ENCODE measurements at regions not wholly inside any gene's neighbourhood (a gene's known extent, or its start where the extent isn't known, plus 50 kb on each side); places are given as distances from the start of the nearest gene placed in this dataset.

GRCh38 chr1:219316066-219316465 is 142.4 kb downstream of the LYPLAL1 start:
- DNase-seq (ENCODE audit: low spot score): no peak

GRCh38 chr1:219313961-219314360 is 140.3 kb downstream of the LYPLAL1 start:
- DNase-seq (ENCODE audit: low spot score): no peak

DNA sequence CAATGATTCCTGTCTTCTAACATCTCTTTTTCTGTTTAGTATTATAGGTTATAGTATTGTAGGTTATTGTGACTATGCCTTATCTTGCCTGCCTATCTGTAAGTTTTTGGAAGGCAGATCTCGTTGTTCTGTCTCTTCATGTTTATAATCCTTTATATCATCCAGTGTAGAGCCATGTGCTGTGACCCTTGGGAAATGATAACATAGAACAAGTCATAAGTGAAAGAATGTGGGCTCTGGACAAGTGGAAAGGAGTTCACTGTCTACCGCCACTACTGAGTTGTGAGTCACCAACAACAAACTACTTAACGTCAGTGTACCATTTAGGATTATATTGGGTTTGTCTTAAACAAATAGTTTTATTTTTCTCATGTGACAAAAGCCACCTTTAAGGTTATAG is 139.3 kb downstream of the LYPLAL1 start:
- DNase-seq (ENCODE audit: low spot score): no peak

- no peak for DNase-seq (ENCODE audit: low spot score)
These were observed 136.6 kb downstream of the LYPLAL1 start for GRCh38 chr1:219310181-219310728.

DNA sequence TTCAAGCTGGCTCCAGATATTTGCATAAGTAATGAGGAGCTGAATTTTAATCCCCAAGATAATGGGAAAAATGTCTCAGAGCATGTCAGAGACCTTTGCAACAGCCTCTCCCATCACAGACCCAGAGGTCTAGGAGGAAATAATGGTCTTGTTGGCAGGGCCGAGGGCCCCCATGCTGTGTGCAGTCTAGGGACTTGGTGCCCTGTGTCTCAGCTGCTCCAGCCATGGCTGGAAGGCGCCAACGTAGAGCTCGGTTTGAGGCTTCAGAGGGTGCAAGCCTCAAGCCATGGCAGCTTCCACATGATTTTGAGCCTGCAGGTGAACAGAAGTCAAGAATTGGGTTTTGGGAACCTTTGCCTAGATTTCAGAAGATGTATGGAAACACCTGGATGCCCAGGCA is 134.7 kb downstream of the LYPLAL1 start:
- DNase-seq (ENCODE audit: low spot score): no peak

- no peak for DNase-seq (ENCODE audit: low spot score)
These were observed 130.8 kb downstream of the LYPLAL1 start for GRCh38 chr1:219304227-219305226.

DNA sequence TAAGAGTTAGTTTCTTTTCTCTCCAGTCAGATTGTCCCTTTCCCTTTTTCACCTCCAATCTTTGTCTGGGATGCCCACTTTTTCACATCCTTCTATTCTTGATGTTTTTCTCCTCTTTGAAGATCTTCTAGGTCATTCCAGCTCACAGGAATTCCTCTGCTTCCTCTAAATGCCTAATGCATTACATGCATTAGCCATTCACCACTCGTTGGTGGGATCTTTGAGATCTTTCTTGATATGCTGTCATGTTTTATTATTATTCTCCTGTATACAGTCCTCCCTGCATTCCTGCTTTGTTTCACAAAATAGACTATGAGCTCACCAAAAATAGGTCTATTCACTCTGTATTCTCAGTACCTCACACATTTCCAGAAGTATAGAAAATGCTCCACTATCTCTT is 129.0 kb downstream of the LYPLAL1 start:
- no peak for DNase-seq (ENCODE audit: low spot score)

DNA sequence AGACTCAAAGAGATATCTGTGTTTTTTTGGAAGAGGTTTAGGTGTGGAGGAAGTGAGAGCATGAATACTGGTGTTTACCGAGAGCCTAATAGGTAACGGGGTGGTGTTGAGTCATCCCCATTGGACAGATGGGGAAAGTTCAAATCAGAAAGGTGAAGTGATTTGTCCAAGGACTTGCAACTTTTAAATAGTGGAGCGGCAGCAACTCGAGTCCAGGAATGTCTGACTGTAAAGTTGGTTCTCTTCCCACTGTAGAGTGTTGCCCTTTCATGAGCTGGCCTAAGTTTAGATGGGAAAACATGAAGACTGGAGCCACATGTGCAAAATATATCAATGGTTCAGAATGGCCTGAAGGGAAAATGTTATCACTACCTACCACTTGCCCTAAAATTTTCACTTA is 125.7 kb downstream of the LYPLAL1 start:
- DNase-seq (ENCODE audit: low spot score): no peak

GRCh38 chr1:219298571-219299148 is 125.0 kb downstream of the LYPLAL1 start:
- no peak for DNase-seq (ENCODE audit: low spot score)

GRCh38 chr1:219296430-219297355 is 123.0 kb downstream of the LYPLAL1 start:
- DNase-seq (ENCODE audit: low spot score): no peak

DNA sequence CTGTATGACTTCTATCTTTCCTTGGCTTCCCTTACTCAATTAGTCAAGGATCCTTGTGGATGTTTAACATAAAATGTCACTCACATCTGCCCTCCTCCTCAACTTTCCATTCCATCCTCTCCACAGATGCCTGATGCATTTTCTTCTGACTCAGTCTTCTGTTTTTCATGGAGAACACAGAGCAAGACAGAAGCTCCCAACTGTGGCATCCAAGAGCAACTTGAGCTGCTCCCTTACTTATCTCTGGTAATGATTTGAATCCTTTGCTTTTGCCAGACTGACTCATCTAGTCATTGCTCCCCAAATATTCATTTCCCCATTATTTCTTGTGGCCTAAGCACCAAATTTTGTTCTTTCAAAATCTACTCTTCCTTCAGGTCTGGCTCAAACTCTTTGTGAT is 120.6 kb downstream of the LYPLAL1 start:
- DNase-seq (ENCODE audit: low spot score): no peak

DNA sequence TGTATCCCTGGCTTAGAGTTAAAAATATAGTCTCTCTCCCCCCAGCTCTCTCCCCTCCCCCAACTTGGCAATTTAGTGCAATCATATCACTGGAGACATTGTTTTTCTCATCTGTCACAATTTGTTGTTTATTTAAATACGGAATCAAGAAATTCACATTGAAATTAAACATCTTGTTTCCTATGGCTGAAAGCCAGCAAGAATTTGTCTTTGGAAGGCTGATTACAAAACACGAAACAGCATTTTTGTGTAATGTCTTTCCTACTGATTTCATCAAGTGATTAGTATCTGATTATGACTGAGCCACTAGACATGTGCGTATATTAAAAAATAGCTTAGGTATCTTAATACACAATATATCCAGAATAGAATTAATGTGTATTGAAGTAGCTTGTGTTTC is 119.7 kb downstream of the LYPLAL1 start:
- DNase-seq (ENCODE audit: low spot score): no peak

GRCh38 chr1:219292999-219293398 is 119.3 kb downstream of the LYPLAL1 start:
- DNase-seq (ENCODE audit: low spot score): no peak

GRCh38 chr1:219292341-219292740 is 118.7 kb downstream of the LYPLAL1 start:
- no peak for DNase-seq (ENCODE audit: low spot score)

- no peak for DNase-seq (ENCODE audit: low spot score)
These were observed 115.5 kb downstream of the LYPLAL1 start for GRCh38 chr1:219289171-219289570.

DNA sequence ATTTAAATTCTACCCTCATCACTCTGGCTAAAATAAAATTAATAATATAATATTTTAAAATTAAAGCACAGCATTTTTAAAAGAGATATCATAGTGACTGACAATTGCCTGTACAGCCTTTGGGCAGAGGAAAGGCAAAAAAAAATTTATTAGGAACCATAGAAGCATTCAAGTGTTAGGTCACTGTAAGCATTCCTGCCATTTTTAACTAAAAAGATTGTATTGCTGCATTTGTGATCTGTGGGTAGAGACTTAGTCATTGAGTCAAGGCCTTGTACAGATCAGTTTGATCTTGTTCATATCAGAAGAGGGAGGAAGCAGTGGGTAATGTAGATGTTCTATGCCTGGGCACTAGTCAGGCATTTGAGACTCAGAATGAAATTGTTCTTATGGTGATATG is 109.9 kb downstream of the LYPLAL1 start:
- no peak for DNase-seq (ENCODE audit: low spot score)

GRCh38 chr1:219281831-219282230 is 108.2 kb downstream of the LYPLAL1 start:
- DNase-seq (ENCODE audit: low spot score): no peak

- DNase-seq (ENCODE audit: low spot score): no peak
These were observed 105.5 kb downstream of the LYPLAL1 start for GRCh38 chr1:219279017-219279770.

DNA sequence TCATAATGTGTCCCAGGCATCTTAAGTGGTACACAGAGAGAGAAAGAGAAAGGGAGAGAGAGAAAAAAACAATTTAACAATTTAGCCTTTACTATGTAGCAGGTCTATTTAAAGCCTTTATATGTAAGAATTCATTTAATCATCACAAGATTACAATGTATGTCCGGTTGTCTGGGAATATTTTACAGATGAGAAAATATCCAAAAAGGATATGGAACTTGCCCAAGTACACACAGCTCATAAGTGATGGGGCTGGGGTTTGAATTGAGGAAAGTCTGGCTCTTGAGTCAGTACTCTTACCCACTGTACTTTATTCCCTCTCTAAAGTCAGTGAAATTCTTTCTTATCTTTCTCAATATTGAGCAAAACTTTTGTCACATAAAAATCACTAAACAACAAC is 104.6 kb downstream of the LYPLAL1 start:
- no peak for DNase-seq (ENCODE audit: low spot score)

DNA sequence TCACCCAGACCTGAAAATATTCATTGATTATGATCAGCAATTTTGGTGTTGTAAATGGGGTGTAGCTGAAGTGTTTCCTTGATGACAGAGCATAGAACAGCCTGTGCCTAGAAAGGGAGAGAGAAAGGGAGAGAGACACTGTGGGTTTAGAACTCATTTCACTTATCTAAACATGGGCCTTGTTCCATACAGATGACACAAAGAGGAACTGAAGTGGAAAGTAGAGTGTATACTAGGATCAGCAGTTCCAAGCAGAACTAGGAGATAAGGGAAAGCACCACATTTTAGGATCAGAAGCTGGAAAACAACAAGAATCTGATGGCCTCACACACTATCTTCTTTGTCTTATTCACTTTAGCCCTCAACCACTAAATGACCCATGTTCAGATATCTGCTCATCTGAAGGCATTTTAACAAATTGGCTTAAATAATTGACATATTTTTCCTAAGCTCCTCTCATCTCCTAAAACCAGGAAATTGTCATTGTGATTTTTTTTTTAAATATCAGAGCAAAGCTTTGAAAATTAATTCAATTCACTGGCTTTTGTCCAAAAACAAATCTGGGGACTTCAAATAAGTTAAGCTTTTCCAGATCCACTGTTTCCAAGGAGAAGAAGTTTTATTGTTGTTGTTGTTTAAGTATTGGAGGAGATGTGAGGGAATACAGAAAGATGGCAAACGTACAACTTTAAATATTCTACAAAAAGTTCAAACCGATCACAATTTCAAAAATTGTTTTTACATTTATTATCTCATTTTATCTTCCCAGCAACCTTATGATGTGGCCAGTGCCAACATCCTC is 103.8 kb downstream of the LYPLAL1 start:
- no peak for DNase-seq (ENCODE audit: low spot score)

Measured in left forelimb (tissue), 1 donor.